Left lung (tissue), 4 donors: ENCODE measurements at regions not wholly inside any gene's neighbourhood (a gene's known extent, or its start where the extent isn't known, plus 50 kb on each side); places are given as distances from the start of the nearest gene placed in this dataset.

ENCODE experiments used
- ATAC-seq: fragments of 200-7000 bp; cut with Tn5 transposase; one replicate; pipeline ENCODE4 v1.9.1; 2020; ENCODE audit warnings: moderate library complexity
- DNase-seq, 4 donors: peaks; one replicate each; pipeline ENCODE4 v3.0.0-alpha.2; 2013 to 2020
- H3K27ac ChIP-seq, 2 donors: fragments of 200-600 bp; sonication (generic) in 1 of 2; one replicate each; pipeline versions ENCODE4 v1.5.0 to v1.8.0; 2020 to 2021
- H3K27me3 ChIP-seq, 2 donors: fragments of 200-600 bp; sonication (generic) in 1 of 2; one replicate each; pipeline versions ENCODE4 v1.5.0 to v1.8.0; 2020 to 2021
- H3K36me3 ChIP-seq, 2 donors: fragments of 200-600 bp; sonication (generic) in 1 of 2; one replicate each; pipeline versions ENCODE4 v1.5.0 to v1.8.0; 2020 to 2021
- H3K4me1 ChIP-seq, 2 donors: fragments of 200-600 bp; one replicate each; pipeline ENCODE4 v1.8.0; 2021
- H3K4me3 ChIP-seq, 2 donors: fragments of 200-600 bp; sonication (generic) in 1 of 2; one replicate each; pipeline versions ENCODE4 v1.5.0 to v1.8.0; 2020 to 2021; ENCODE audit warnings: mild to moderate bottlenecking in 1 of 2
- H3K9me3 ChIP-seq, 2 donors: fragments of 200-600 bp; sonication (generic) in 1 of 2; one replicate each; pipeline versions ENCODE4 v1.5.0 to v1.8.0; 2020 to 2021
- CTCF ChIP-seq, 2 donors: fragments of 200-600 bp; sonication (generic) in 1 of 2; IDR thresholded peaks; one replicate each; pipeline versions ENCODE4 v1.5.0 to v1.8.0; 2021; ENCODE audit warnings: antibody characterized with exemption in 2 of 2
- intact Hi-C, 2 donors: fragments of 100-400 bp; cut with DNase I; formaldehyde crosslinking; loops; one replicate each; pipeline versions ENCODE4 v1.11.2 to v1.14.2; 2022
- donor health status: DM: no; HTN: yes; CAD: no.
- donor health status: DM: no; HTN: no; CAD: no.

DNA sequence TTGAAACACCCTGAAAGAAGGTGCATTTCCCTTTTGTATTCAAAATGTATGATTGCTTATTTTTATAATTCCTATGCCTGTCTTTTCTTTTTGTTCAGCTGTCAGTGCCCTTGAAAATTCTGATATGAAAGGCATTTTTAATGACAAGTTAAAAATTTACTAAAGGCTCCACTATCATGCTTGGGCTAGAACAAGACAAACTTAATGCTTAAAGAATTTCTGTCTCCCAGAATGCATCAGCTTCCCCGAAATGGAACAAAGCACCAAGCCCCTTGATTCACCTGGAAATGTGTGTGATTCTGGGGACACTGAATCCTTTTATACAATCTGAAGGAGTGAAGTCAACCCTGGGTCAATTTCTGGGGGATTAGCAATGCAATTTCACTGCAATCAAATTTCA is 457.5 kb downstream of the LMO4 start:
- H3K27ac ChIP-seq, result no peak overlapping the region
- DNase-seq (no peak), ATAC-seq (no peak)
- H3K4me1 ChIP-seq, result no peaks in the 10 kb centered on the region
- no peak for TF ChIP-seq CTCF (IDR thresholded peaks at IDR 0.05)
- H3K36me3 ChIP-seq, result no peaks in the 10 kb centered on the region
- no peaks in the 10 kb centered on the region for H3K9me3 ChIP-seq
- intact Hi-C loops, result no loop called here
- no peak overlapping the region for H3K4me3 ChIP-seq
- no peaks in the 10 kb centered on the region for H3K27me3 ChIP-seq

DNA sequence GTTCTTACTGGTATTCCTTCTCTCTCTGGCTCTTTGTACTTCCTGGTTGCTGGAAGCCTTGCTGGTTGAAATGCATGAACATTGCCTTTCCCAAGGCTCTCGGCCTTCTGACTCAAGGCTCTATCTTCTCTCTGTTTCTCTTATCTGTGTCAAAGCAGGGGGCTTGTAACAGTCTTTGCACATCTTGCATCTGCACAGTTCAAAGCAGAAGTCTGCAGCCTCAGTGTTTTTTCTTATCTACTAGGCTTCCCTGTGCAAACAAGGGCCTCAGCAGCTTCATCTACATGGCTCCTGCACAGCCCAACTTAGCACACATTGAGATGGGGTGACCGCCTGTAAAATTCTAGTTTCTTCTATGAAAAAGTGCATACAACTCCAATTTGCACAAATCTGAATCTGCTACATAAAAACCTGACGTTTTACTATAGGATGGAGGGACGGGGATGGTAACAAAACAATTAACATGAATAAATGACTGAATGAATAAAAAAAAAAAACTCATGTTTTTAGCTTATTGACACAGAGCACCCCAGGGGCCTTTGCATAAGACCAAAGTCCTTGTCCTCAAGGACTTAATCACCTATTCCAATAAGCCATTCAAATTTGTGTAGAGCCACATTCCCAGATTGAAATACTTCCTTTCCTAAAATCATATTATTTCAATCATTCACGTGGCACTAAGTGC is 458.3 kb downstream of the LMO4 start:
- Histone ChIP-seq H3K4me1 (no peaks in the 10 kb centered on the region), H3K27me3 (no peaks in the 10 kb centered on the region), H3K27ac (no peak overlapping the region), H3K9me3 (no peaks in the 10 kb centered on the region), H3K36me3 (no peaks in the 10 kb centered on the region), H3K4me3 (no peak overlapping the region)
- no peak for TF ChIP-seq CTCF (IDR thresholded peaks at IDR 0.05)
- intact Hi-C loops, result no loop called here
- DNase-seq (no peak), ATAC-seq (no peak)

DNA sequence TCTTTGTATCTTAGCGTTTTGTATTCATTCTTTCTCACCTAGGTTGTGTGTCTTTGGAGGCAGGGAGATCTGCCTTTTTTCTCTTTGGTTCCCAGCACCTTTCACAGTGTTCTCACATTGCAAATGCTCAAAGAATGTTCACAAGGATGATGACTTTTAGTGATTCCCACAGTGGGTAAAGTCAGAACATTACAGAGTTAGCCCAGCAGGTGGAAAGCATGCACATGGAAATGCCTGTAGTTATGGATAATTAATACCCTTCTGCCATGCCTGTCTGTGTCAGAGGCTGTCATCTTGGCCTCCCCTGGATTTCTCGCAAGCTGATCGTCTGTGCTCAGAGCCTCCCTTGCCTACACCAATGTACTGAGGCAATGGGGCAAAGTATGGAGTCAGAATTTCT is 458.9 kb downstream of the LMO4 start:
- ATAC-seq, result no peak
- Histone ChIP-seq H3K27ac (no peak overlapping the region), H3K4me3 (no peak overlapping the region), H3K36me3 (no peaks in the 10 kb centered on the region), H3K4me1 (no peaks in the 10 kb centered on the region), H3K9me3 (no peaks in the 10 kb centered on the region), H3K27me3 (no peaks in the 10 kb centered on the region)
- no peak for DNase-seq
- TF ChIP-seq CTCF (IDR thresholded peaks at IDR 0.05), result no peak
- intact Hi-C loops, result no loop called here

DNA sequence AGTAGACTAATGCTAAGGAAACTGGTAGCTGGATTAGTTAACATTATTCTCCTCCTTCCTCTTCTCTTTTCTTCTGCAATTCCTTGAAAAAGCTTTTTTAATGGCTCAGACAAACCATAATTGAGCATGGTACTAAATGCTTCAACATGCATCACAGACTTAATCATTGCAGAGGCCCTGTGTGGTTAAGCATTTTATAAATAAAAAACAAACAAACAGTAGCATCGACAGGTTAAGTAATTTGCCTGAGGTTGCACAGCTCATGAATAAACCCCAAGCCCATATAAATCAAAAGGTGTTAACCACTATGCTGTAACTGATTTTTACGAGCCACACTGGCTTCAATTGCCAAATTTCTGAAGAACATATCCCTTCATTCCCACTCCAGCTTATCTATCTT is 462.1 kb downstream of the LMO4 start:
- DNase-seq, result no peak

More for the DNA sequence above, 462.1 kb downstream of the LMO4 start:
- no peaks in the 10 kb centered on the region for H3K36me3 ChIP-seq
- ATAC-seq, result no peak
- TF ChIP-seq CTCF (IDR thresholded peaks at IDR 0.05), result no peak
- H3K27ac ChIP-seq, result no peak overlapping the region
- intact Hi-C loops, result no loop called here
- H3K27me3 ChIP-seq, result no peaks in the 10 kb centered on the region
- H3K4me3 ChIP-seq, result no peak overlapping the region
- H3K9me3 ChIP-seq, result no peaks in the 10 kb centered on the region
- H3K4me1 ChIP-seq, result no peaks in the 10 kb centered on the region
